ENCODE measurements at regions not wholly inside any gene's neighbourhood (a gene's known extent, or its start where the extent isn't known, plus 50 kb on each side); places are given as distances from the start of the nearest gene placed in this dataset.

DNA sequence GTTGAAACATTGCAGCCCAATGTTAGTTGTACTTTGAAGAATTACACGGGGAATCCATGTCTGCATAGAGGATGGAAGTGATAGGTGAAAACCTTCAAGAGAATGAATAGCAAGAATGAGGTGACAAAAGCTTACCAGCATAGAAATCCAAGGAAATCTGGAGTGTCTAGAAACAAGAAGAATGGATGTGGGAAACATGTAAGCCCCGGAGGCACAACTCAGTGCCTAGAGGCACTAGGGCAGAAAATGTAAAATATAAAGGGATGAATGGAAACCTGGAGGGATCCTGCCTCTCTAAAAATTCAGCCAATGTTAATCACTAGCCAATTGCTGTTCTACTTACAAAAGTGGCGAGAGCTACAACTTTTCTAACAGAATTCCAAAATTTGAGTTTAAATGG lies 619.0 kb downstream of the TBL1XR1 start:
- TF ChIP-seq, protein P1, sequence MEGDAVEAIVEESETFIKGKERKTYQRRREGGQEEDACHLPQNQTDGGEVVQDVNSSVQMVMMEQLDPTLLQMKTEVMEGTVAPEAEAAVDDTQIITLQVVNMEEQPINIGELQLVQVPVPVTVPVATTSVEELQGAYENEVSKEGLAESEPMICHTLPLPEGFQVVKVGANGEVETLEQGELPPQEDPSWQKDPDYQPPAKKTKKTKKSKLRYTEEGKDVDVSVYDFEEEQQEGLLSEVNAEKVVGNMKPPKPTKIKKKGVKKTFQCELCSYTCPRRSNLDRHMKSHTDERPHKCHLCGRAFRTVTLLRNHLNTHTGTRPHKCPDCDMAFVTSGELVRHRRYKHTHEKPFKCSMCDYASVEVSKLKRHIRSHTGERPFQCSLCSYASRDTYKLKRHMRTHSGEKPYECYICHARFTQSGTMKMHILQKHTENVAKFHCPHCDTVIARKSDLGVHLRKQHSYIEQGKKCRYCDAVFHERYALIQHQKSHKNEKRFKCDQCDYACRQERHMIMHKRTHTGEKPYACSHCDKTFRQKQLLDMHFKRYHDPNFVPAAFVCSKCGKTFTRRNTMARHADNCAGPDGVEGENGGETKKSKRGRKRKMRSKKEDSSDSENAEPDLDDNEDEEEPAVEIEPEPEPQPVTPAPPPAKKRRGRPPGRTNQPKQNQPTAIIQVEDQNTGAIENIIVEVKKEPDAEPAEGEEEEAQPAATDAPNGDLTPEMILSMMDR (IDR thresholded peaks at IDR 0.05), result no peak
- no peak for TF ChIP-seq SP1 (CRISPR knock-in tag; conservative IDR thresholded peaks at IDR 0.05)
- TF ChIP-seq GABPB1 (CRISPR knock-in tag; IDR thresholded peaks at IDR 0.05), result no peak
- TF ChIP-seq, protein P2, sequence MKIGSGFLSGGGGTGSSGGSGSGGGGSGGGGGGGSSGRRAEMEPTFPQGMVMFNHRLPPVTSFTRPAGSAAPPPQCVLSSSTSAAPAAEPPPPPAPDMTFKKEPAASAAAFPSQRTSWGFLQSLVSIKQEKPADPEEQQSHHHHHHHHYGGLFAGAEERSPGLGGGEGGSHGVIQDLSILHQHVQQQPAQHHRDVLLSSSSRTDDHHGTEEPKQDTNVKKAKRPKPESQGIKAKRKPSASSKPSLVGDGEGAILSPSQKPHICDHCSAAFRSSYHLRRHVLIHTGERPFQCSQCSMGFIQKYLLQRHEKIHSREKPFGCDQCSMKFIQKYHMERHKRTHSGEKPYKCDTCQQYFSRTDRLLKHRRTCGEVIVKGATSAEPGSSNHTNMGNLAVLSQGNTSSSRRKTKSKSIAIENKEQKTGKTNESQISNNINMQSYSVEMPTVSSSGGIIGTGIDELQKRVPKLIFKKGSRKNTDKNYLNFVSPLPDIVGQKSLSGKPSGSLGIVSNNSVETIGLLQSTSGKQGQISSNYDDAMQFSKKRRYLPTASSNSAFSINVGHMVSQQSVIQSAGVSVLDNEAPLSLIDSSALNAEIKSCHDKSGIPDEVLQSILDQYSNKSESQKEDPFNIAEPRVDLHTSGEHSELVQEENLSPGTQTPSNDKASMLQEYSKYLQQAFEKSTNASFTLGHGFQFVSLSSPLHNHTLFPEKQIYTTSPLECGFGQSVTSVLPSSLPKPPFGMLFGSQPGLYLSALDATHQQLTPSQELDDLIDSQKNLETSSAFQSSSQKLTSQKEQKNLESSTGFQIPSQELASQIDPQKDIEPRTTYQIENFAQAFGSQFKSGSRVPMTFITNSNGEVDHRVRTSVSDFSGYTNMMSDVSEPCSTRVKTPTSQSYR (CRISPR knock-in tag; IDR thresholded peaks at IDR 0.05), result no peak
- TF ChIP-seq, protein P3, sequence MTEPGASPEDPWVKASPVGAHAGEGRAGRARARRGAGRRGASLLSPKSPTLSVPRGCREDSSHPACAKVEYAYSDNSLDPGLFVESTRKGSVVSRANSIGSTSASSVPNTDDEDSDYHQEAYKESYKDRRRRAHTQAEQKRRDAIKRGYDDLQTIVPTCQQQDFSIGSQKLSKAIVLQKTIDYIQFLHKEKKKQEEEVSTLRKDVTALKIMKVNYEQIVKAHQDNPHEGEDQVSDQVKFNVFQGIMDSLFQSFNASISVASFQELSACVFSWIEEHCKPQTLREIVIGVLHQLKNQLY (CRISPR knock-in tag; IDR thresholded peaks at IDR 0.05), result no peak
- no peak for TF ChIP-seq ZNF671 (CRISPR knock-in tag; IDR thresholded peaks at IDR 0.05)
- TF ChIP-seq, protein P4, sequence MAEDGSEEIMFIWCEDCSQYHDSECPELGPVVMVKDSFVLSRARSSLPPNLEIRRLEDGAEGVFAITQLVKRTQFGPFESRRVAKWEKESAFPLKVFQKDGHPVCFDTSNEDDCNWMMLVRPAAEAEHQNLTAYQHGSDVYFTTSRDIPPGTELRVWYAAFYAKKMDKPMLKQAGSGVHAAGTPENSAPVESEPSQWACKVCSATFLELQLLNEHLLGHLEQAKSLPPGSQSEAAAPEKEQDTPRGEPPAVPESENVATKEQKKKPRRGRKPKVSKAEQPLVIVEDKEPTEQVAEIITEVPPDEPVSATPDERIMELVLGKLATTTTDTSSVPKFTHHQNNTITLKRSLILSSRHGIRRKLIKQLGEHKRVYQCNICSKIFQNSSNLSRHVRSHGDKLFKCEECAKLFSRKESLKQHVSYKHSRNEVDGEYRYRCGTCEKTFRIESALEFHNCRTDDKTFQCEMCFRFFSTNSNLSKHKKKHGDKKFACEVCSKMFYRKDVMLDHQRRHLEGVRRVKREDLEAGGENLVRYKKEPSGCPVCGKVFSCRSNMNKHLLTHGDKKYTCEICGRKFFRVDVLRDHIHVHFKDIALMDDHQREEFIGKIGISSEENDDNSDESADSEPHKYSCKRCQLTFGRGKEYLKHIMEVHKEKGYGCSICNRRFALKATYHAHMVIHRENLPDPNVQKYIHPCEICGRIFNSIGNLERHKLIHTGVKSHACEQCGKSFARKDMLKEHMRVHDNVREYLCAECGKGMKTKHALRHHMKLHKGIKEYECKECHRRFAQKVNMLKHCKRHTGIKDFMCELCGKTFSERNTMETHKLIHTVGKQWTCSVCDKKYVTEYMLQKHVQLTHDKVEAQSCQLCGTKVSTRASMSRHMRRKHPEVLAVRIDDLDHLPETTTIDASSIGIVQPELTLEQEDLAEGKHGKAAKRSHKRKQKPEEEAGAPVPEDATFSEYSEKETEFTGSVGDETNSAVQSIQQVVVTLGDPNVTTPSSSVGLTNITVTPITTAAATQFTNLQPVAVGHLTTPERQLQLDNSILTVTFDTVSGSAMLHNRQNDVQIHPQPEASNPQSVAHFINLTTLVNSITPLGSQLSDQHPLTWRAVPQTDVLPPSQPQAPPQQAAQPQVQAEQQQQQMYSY (CRISPR knock-in tag; IDR thresholded peaks at IDR 0.05), result no peak
- no peak for TF ChIP-seq ETV6 (CRISPR knock-in tag; IDR thresholded peaks at IDR 0.05)
- TF ChIP-seq, protein P5, sequence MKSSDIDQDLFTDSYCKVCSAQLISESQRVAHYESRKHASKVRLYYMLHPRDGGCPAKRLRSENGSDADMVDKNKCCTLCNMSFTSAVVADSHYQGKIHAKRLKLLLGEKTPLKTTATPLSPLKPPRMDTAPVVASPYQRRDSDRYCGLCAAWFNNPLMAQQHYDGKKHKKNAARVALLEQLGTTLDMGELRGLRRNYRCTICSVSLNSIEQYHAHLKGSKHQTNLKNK (CRISPR knock-in tag; IDR thresholded peaks at IDR 0.05), result no peak
- TF ChIP-seq ZNF219 (CRISPR knock-in tag; IDR thresholded peaks at IDR 0.05; ENCODE audit: borderline replicate concordance), result no peak
- no peak for TF ChIP-seq IRF2 (CRISPR knock-in tag; IDR thresholded peaks at IDR 0.05; ENCODE audit: borderline replicate concordance, low read depth)
- no peak for TF ChIP-seq FOXP1 (CRISPR knock-in tag; IDR thresholded peaks at IDR 0.05; ENCODE audit: borderline replicate concordance)
- no peak for TF ChIP-seq ESRRA (CRISPR knock-in tag; IDR thresholded peaks at IDR 0.05; ENCODE audit: borderline replicate concordance)
- no peak for TF ChIP-seq NR1H2 (CRISPR knock-in tag; IDR thresholded peaks at IDR 0.05)
- TF ChIP-seq, protein P6, sequence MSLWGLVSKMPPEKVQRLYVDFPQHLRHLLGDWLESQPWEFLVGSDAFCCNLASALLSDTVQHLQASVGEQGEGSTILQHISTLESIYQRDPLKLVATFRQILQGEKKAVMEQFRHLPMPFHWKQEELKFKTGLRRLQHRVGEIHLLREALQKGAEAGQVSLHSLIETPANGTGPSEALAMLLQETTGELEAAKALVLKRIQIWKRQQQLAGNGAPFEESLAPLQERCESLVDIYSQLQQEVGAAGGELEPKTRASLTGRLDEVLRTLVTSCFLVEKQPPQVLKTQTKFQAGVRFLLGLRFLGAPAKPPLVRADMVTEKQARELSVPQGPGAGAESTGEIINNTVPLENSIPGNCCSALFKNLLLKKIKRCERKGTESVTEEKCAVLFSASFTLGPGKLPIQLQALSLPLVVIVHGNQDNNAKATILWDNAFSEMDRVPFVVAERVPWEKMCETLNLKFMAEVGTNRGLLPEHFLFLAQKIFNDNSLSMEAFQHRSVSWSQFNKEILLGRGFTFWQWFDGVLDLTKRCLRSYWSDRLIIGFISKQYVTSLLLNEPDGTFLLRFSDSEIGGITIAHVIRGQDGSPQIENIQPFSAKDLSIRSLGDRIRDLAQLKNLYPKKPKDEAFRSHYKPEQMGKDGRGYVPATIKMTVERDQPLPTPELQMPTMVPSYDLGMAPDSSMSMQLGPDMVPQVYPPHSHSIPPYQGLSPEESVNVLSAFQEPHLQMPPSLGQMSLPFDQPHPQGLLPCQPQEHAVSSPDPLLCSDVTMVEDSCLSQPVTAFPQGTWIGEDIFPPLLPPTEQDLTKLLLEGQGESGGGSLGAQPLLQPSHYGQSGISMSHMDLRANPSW (CRISPR knock-in tag; conservative IDR thresholded peaks at IDR 0.05; ENCODE audit: low read depth), result no peak
- TF ChIP-seq, protein P7, sequence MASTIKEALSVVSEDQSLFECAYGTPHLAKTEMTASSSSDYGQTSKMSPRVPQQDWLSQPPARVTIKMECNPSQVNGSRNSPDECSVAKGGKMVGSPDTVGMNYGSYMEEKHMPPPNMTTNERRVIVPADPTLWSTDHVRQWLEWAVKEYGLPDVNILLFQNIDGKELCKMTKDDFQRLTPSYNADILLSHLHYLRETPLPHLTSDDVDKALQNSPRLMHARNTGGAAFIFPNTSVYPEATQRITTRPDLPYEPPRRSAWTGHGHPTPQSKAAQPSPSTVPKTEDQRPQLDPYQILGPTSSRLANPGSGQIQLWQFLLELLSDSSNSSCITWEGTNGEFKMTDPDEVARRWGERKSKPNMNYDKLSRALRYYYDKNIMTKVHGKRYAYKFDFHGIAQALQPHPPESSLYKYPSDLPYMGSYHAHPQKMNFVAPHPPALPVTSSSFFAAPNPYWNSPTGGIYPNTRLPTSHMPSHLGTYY (CRISPR knock-in tag; IDR thresholded peaks at IDR 0.05), result no peak
- no peak for TF ChIP-seq ZNF121 (CRISPR knock-in tag; IDR thresholded peaks at IDR 0.05)
- TF ChIP-seq, protein P8, sequence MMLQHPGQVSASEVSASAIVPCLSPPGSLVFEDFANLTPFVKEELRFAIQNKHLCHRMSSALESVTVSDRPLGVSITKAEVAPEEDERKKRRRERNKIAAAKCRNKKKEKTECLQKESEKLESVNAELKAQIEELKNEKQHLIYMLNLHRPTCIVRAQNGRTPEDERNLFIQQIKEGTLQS (CRISPR knock-in tag; conservative IDR thresholded peaks at IDR 0.05), result no peak
- no peak for TF ChIP-seq JUN (CRISPR knock-in tag; IDR thresholded peaks at IDR 0.05)
- TF ChIP-seq ATF1 (CRISPR knock-in tag; IDR thresholded peaks at IDR 0.05), result no peak
- ATAC-seq (no peak), DNase-seq (ENCODE audit: low spot score) (no peak)
- ChIA-PET POLR2A (no interaction called here), CTCF (no interaction called here)
- Mint-ChIP-seq H3K4me3 (no peak overlapping the region), H3K27ac (peak overlapping the region; percentile 35; the same call in 1 of the 2 replicates), H3K9me3 (peaks cover 3% of the 10 kb centered on the region), H3K4me1 (peaks cover 18% of the 10 kb centered on the region), H3K36me3 (peaks cover 3% of the 10 kb centered on the region; the same call in 1 of the 2 replicates), H3K27me3 (ENCODE audit: low read depth) (no peaks in the 10 kb centered on the region)

Data from WTC11 (cell line).